ENCODE measurements at regions not wholly inside any gene's neighbourhood (a gene's known extent, or its start where the extent isn't known, plus 50 kb on each side); places are given as distances from the start of the nearest gene placed in this dataset.

DNA sequence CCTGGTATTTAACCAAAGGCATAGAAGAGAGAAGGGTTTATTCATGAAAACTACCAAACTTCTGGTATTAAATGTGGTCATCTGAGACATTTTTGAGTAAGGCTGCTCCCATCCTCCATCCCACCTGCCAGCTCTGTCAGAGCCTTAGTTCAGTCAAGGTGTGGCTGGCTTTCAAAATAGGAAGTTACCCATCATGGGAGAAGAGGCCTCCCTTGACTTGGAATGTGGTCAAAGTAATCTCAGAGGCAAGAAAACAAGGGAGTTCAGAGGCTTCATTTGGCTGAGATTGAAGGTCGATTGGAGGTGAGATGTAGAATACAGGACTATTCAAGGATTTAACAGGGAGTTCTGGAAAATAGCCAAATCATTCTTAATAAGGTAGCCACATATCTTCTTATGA is 540.4 kb upstream of the ARRDC4 start:
- TF ChIP-seq, protein P1, sequence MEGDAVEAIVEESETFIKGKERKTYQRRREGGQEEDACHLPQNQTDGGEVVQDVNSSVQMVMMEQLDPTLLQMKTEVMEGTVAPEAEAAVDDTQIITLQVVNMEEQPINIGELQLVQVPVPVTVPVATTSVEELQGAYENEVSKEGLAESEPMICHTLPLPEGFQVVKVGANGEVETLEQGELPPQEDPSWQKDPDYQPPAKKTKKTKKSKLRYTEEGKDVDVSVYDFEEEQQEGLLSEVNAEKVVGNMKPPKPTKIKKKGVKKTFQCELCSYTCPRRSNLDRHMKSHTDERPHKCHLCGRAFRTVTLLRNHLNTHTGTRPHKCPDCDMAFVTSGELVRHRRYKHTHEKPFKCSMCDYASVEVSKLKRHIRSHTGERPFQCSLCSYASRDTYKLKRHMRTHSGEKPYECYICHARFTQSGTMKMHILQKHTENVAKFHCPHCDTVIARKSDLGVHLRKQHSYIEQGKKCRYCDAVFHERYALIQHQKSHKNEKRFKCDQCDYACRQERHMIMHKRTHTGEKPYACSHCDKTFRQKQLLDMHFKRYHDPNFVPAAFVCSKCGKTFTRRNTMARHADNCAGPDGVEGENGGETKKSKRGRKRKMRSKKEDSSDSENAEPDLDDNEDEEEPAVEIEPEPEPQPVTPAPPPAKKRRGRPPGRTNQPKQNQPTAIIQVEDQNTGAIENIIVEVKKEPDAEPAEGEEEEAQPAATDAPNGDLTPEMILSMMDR (IDR thresholded peaks at IDR 0.05; ENCODE audit: borderline replicate concordance, extremely low read depth, low read length, poor library complexity, severe bottlenecking), result no peak
- no peak for TF ChIP-seq EZH2 (IDR thresholded peaks at IDR 0.05; ENCODE audit: borderline replicate concordance, low read depth, low read length, severe bottlenecking)
